H9 (cell line): ENCODE measurements at regions not wholly inside any gene's neighbourhood (a gene's known extent, or its start where the extent isn't known, plus 50 kb on each side); places are given as distances from the start of the nearest gene placed in this dataset.

Source experiments
- DNase-seq: peaks from one replicate; pipeline ENCODE4 v3.0.0-alpha.2; 2017
- H2AFZ ChIP-seq: one replicate; pipeline ENCODE4 v1.6.1; 2013; ENCODE audit warnings: mild to moderate bottlenecking, low read length, control low read depth, moderate library complexity
- H2AK5ac ChIP-seq: 2 replicates; pipeline ENCODE4 v1.6.1; 2013; ENCODE audit warnings: low read length, control low read depth, mixed read lengths; ENCODE audit not compliant: insufficient read length
- H2BK120ac ChIP-seq: one replicate; pipeline ENCODE4 v1.6.1; 2013; ENCODE audit warnings: low read depth, mild to moderate bottlenecking, low read length, control low read depth, inconsistent platforms; ENCODE audit not compliant: poor library complexity, severe bottlenecking
- H2BK12ac ChIP-seq: 2 replicates; pipeline ENCODE4 v1.6.1; 2013; ENCODE audit warnings: low read length, control low read depth, mixed read lengths, low read depth; ENCODE audit not compliant: insufficient read length
- H2BK15ac ChIP-seq: 2 replicates; pipeline ENCODE4 v1.6.1; 2013; ENCODE audit warnings: low read depth, low read length, control low read depth
- H2BK20ac ChIP-seq: one replicate; pipeline ENCODE4 v1.6.1; 2013; ENCODE audit warnings: low read depth, mild to moderate bottlenecking, low read length, control low read depth, inconsistent platforms; ENCODE audit not compliant: poor library complexity, severe bottlenecking
- H2BK5ac ChIP-seq: 2 replicates; pipeline ENCODE4 v1.6.1; 2013; ENCODE audit warnings: low read length, control low read depth, mixed read lengths; ENCODE audit not compliant: insufficient read length
- H3K14ac ChIP-seq: 2 replicates; pipeline ENCODE4 v1.6.1; 2013; ENCODE audit warnings: low read length, control low read depth; ENCODE audit not compliant: insufficient read depth
- H3K18ac ChIP-seq: 2 replicates; pipeline ENCODE4 v1.6.1; 2013; ENCODE audit warnings: low read depth, mild to moderate bottlenecking, mixed read lengths, low read length, control low read depth; ENCODE audit not compliant: insufficient read length
- H3K23ac ChIP-seq: 2 replicates; pipeline ENCODE4 v1.6.1; 2013; ENCODE audit warnings: low read length, control low read depth, mixed read lengths, low read depth; ENCODE audit not compliant: insufficient read length
- H3K23me2 ChIP-seq: 2 replicates; pipeline ENCODE4 v1.6.1; 2013; ENCODE audit warnings: low read depth, mild to moderate bottlenecking, mixed read lengths, low read length, control low read depth; ENCODE audit not compliant: insufficient read length, poor library complexity, severe bottlenecking
- H3K27ac ChIP-seq: 2 replicates; pipeline ENCODE4 v1.5.1; 2013; ENCODE audit warnings: low read length, control low read depth, mixed read lengths, low read depth; ENCODE audit not compliant: insufficient read length
- H3K27me3 ChIP-seq: 2 replicates; pipeline ENCODE4 v1.6.1; 2013; ENCODE audit warnings: low read length, control low read depth, inconsistent platforms; ENCODE audit not compliant: insufficient read depth
- H3K4ac ChIP-seq: 2 replicates; pipeline ENCODE4 v1.6.1; 2013; ENCODE audit warnings: low read depth, mild to moderate bottlenecking, control low read depth, inconsistent platforms, low read length, moderate library complexity
- H3K4me1 ChIP-seq: 2 replicates; pipeline ENCODE4 v1.6.1; 2013; ENCODE audit warnings: low read length, control low read depth, inconsistent platforms; ENCODE audit not compliant: insufficient read depth
- H3K4me2 ChIP-seq: 2 replicates; pipeline ENCODE4 v1.6.1; 2013; ENCODE audit warnings: low read length, control low read depth, mixed read lengths; ENCODE audit not compliant: insufficient read length, insufficient read depth
- H3K56ac ChIP-seq: 2 replicates; pipeline ENCODE4 v1.6.1; 2013; ENCODE audit warnings: low read depth, mild to moderate bottlenecking, mixed read lengths, low read length, control low read depth; ENCODE audit not compliant: insufficient read length
- H3K79me1 ChIP-seq: 2 replicates; pipeline ENCODE4 v1.6.1; 2013; ENCODE audit warnings: low read depth, mild to moderate bottlenecking, moderate library complexity, low read length, control low read depth, inconsistent platforms; ENCODE audit not compliant: insufficient read depth, poor library complexity, severe bottlenecking
- H3K79me2 ChIP-seq: 2 replicates; pipeline ENCODE4 v1.6.1; 2013; ENCODE audit warnings: low read length, control low read depth, inconsistent platforms; ENCODE audit not compliant: insufficient read depth
- H3K9ac ChIP-seq: 2 replicates; pipeline ENCODE4 v1.6.1; 2013; ENCODE audit warnings: low read length, control low read depth, mixed read lengths; ENCODE audit not compliant: insufficient read length; ENCODE audit errors: extremely low read depth
- H3K9me3 ChIP-seq: one replicate; pipeline ENCODE4 v1.6.1; 2013; ENCODE audit warnings: low read depth, low read length, inconsistent platforms; ENCODE audit not compliant: control insufficient read depth
- H3T11ph ChIP-seq: one replicate; pipeline ENCODE4 v1.6.1; 2013; ENCODE audit warnings: mild to moderate bottlenecking, low read length, control low read depth, inconsistent platforms
- H4K20me1 ChIP-seq: one replicate; pipeline ENCODE4 v1.6.1; 2013; ENCODE audit not compliant: control insufficient read depth, insufficient read length, insufficient read depth
- H4K5ac ChIP-seq: 2 replicates; pipeline ENCODE4 v1.6.1; 2013; ENCODE audit warnings: low read depth, mild to moderate bottlenecking, mixed read lengths, low read length, control low read depth; ENCODE audit not compliant: insufficient read length
- H4K8ac ChIP-seq: replicated peaks from 2 replicates; pipeline ENCODE4 v1.6.1; 2013; ENCODE audit warnings: low read length, control low read depth, mixed read lengths, low read depth; ENCODE audit not compliant: insufficient read length
- H4K91ac ChIP-seq: 2 replicates; pipeline ENCODE4 v1.6.1; 2013; ENCODE audit warnings: low read depth, mild to moderate bottlenecking, moderate library complexity, mixed read lengths, low read length, control low read depth; ENCODE audit not compliant: insufficient read length
- H3K27ac Mint-ChIP-seq, 3 experiments: 2 replicates in 2 of 3; 3 replicates in 1 of 3; pipeline ENCODE4 v1.8.0; 2020 to 2021; ENCODE audit warnings: mixed read lengths in 3 of 3, mild to moderate bottlenecking in 1 of 3, moderate library complexity in 1 of 3
- H3K27me3 Mint-ChIP-seq: 2 replicates; pipeline ENCODE4 v1.8.0; 2021; ENCODE audit warnings: low read depth, mild to moderate bottlenecking, moderate library complexity, mixed read lengths
- H3K36me3 Mint-ChIP-seq, 3 experiments: 2 replicates in 2 of 3; 3 replicates in 1 of 3; pipeline ENCODE4 v1.8.0; 2020 to 2021; ENCODE audit warnings: low read depth in 3 of 3, mixed read lengths in 3 of 3; ENCODE audit not compliant: insufficient read depth in 1 of 3
- H3K4me1 Mint-ChIP-seq, 2 experiments: 2 replicates each; pipeline ENCODE4 v1.8.0; 2020; ENCODE audit warnings: mixed read lengths in 2 of 2
- H3K4me3 Mint-ChIP-seq, 2 experiments: 2 replicates in 1 of 2; 3 replicates in 1 of 2; pipeline ENCODE4 v1.8.0; 2020 to 2021; ENCODE audit warnings: mild to moderate bottlenecking in 2 of 2, mixed read lengths in 2 of 2, moderate library complexity in 1 of 2
- H3K9me3 Mint-ChIP-seq, 2 experiments: 2 replicates in 1 of 2; 3 replicates in 1 of 2; pipeline ENCODE4 v1.8.0; 2020; ENCODE audit warnings: mild to moderate bottlenecking in 2 of 2, mixed read lengths in 2 of 2, moderate library complexity in 1 of 2
- WGBS: extraction: QIAGEN DNeasy Blood & Tissue Kit; methylation state at CpG from one replicate; pipeline ENCODE4 v1.1.7; 2013; ENCODE audit warnings: missing lambda C conversion rate, low lambda C conversion rate, mixed read lengths; ENCODE audit not compliant: insufficient read length; ENCODE audit errors: extremely low coverage; 5-methylcytosine and 5-hydroxymethylcytosine counted together
- TF ChIP-seq, protein P1 (sequence below): fragments of 200-600 bp; sonication (generic); conservative IDR thresholded peaks from 3 replicates; pipeline ENCODE4 v1.8.0; 2021; ENCODE audit warnings: antibody characterized with exemption, mild to moderate bottlenecking

DNA sequence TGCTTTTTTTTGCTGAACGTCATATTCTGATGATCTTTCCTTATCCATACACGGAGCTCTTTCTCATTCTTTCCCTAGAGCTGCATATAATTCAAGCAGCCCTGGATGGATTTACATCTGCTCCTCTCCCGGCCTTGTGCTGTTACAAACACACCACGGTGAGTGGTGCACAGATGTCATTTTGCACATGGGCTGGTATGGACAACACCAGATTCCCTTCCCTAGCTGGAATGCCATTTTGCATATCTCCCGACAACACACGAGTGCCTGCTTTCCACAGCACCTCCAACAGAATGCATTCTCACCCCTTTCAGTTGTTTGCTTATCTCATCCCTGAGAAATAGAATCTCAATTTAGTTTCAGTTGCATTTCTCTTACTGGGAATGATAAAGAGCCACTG lies 69.5 kb upstream of the AFDN start:
- Mint-ChIP-seq H3K27ac (no peak overlapping the region; a peak in 1 of 7 replicates), H3K9me3 (peaks cover 0 to 3% of the 10 kb centered on the region in 2 experiments; a peak in 1 of 5 replicates), H3K4me1 (peaks cover 0 to 4% of the 10 kb centered on the region in 2 experiments; a peak in 1 of 4 replicates)

More for the DNA sequence above, 69.5 kb upstream of the AFDN start:
- no peak overlapping the region for H2AK5ac ChIP-seq
- H2AFZ ChIP-seq: no peak overlapping the region
- H3K4me1 ChIP-seq: no peaks in the 10 kb centered on the region
- no peaks in the 10 kb centered on the region for H3K9me3 ChIP-seq
- no peak for DNase-seq
- H3K4me2 ChIP-seq: no peak overlapping the region
- no CpG with 5 or more reads among the region's 6 CpGs for WGBS
- Mint-ChIP-seq H3K36me3 (no peaks in the 10 kb centered on the region), H3K27me3 (peaks cover 1% of the 10 kb centered on the region; the same call in 1 of the 2 replicates), H3K4me3 (no peak overlapping the region)
- no peak overlapping the region for H4K5ac ChIP-seq
- no peak overlapping the region for H3K56ac ChIP-seq
- no peaks in the 10 kb centered on the region for H3K27me3 ChIP-seq
- TF ChIP-seq, protein P1, sequence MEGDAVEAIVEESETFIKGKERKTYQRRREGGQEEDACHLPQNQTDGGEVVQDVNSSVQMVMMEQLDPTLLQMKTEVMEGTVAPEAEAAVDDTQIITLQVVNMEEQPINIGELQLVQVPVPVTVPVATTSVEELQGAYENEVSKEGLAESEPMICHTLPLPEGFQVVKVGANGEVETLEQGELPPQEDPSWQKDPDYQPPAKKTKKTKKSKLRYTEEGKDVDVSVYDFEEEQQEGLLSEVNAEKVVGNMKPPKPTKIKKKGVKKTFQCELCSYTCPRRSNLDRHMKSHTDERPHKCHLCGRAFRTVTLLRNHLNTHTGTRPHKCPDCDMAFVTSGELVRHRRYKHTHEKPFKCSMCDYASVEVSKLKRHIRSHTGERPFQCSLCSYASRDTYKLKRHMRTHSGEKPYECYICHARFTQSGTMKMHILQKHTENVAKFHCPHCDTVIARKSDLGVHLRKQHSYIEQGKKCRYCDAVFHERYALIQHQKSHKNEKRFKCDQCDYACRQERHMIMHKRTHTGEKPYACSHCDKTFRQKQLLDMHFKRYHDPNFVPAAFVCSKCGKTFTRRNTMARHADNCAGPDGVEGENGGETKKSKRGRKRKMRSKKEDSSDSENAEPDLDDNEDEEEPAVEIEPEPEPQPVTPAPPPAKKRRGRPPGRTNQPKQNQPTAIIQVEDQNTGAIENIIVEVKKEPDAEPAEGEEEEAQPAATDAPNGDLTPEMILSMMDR: no peak
- H3K9ac ChIP-seq: no peak overlapping the region
- H3K79me1 ChIP-seq: no peaks in the 10 kb centered on the region
- H3K79me2 ChIP-seq: no peaks in the 10 kb centered on the region
- no peak overlapping the region for H2BK12ac ChIP-seq
- no peak overlapping the region for H2BK5ac ChIP-seq
- no peak overlapping the region for H3K4ac ChIP-seq
- no peak overlapping the region for H2BK20ac ChIP-seq
- no peak overlapping the region for H3K14ac ChIP-seq
- no peak overlapping the region for H3K18ac ChIP-seq
- no peak overlapping the region for H3K27ac ChIP-seq
- no peak overlapping the region for H3K23ac ChIP-seq
- no peak overlapping the region for H2BK15ac ChIP-seq
- H4K20me1 ChIP-seq: no peaks in the 10 kb centered on the region
- no peaks in the 10 kb centered on the region for H3K23me2 ChIP-seq
- no peak overlapping the region for H2BK120ac ChIP-seq
- no peak overlapping the region for H4K91ac ChIP-seq
- H4K8ac ChIP-seq: no peak overlapping the region
- no peak overlapping the region for H3T11ph ChIP-seq
